Activated CD4-positive, alpha-beta T cell treated with anti-CD3 and anti-CD28 coated beads, Interleukin-2, amount 10 ng/mL, durations not matched to agents 24 days and 14 days (primary cell): ENCODE measurements at regions not wholly inside any gene's neighbourhood (a gene's known extent, or its start where the extent isn't known, plus 50 kb on each side); places are given as distances from the start of the nearest gene placed in this dataset.
"Not testable (repeated sequence)": the region's sequence is repeated elsewhere in the genome, so short reads cannot be mapped to it uniquely, and the experiment has no call there.

ENCODE experiments used
- DNase-seq: peaks from one replicate; pipeline ENCODE4 v3.0.0; 2022
- H3K27ac Mint-ChIP-seq: one replicate; pipeline ENCODE4 v1.8.0; 2022; ENCODE audit warnings: mild to moderate bottlenecking, mixed read lengths
- H3K27me3 Mint-ChIP-seq: one replicate; pipeline ENCODE4 v1.8.0; 2022; ENCODE audit warnings: mixed read lengths
- H3K36me3 Mint-ChIP-seq: one replicate; pipeline ENCODE4 v1.8.0; 2022; ENCODE audit warnings: low read depth, mild to moderate bottlenecking, mixed read lengths
- H3K4me1 Mint-ChIP-seq: one replicate; pipeline ENCODE4 v1.8.0; 2021; ENCODE audit warnings: mixed read lengths
- H3K4me3 Mint-ChIP-seq: one replicate; pipeline ENCODE4 v1.8.0; 2022; ENCODE audit warnings: mild to moderate bottlenecking, moderate library complexity, mixed read lengths
- H3K9me3 Mint-ChIP-seq: one replicate; pipeline ENCODE4 v1.8.0; 2021; ENCODE audit warnings: mixed read lengths
- intact Hi-C: fragments of 100-400 bp; cut with micrococcal nuclease; formaldehyde crosslinking; loops from one replicate; pipeline ENCODE4 v1.15.1; 2023

DNA sequence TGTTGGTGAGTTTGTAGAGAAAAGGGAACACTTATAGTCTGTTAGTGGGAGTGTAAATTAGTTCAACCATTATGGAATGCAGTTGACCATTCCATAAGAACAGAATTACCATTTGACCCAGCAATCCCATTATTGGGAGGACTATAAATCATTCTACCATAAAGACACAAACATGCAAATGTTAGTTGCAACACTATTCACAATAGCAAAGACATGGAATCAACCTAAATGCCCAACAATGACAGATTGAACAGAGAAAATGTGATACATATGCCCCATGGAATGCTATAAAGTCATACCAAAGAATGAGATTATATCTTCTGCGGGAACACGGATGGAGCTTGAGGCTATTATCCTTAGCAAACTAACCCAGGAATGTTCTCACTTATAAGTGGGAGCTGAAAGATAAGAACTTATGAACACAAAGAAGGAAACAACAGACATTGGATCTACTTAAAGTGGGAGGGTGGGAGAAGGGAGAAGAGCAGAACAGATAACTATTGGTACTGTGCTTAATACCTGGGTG is 1819.2 kb upstream of the ADGRL3 start:
- Mint-ChIP-seq H3K27ac (no peak overlapping the region), H3K27me3 (no peaks in the 10 kb centered on the region), H3K9me3 (no peaks in the 10 kb centered on the region), H3K4me3 (no peak overlapping the region), H3K36me3 (no peaks in the 10 kb centered on the region), H3K4me1 (no peaks in the 10 kb centered on the region)
- no peak for DNase-seq
- intact Hi-C loops, result no loop called here

DNA sequence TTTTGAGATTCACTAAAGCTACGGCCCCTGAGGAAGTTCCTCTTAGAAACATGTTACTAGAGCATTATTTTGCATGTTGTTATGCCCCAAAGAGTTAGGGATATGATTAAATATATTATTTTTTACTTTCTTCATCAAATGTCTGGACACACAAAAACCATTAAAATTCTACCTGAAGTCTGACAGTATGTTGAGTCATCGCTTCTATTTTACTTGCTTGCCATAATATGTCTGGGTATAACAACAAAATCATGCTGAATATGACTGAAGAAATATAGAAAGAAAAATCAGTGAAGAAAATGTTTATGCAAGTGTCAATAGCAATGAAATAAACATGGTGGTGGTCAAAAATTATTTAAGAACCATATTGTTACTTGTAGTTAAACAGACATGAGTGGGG is 1818.5 kb upstream of the ADGRL3 start:
- H3K4me3 Mint-ChIP-seq, result no peak overlapping the region
- H3K36me3 Mint-ChIP-seq, result no peaks in the 10 kb centered on the region
- no peaks in the 10 kb centered on the region for H3K9me3 Mint-ChIP-seq
- H3K4me1 Mint-ChIP-seq, result no peaks in the 10 kb centered on the region
- H3K27me3 Mint-ChIP-seq, result no peaks in the 10 kb centered on the region
- H3K27ac Mint-ChIP-seq, result no peak overlapping the region
- DNase-seq, result no peak
- intact Hi-C loops, result no loop called here

GRCh38 chr4:59387759-59388758 is 1812.1 kb upstream of the ADGRL3 start:
- Mint-ChIP-seq H3K27ac (no peak overlapping the region), H3K27me3 (no peaks in the 10 kb centered on the region), H3K4me1 (no peaks in the 10 kb centered on the region), H3K9me3 (peaks cover 8% of the 10 kb centered on the region), H3K4me3 (no peak overlapping the region), H3K36me3 (no peaks in the 10 kb centered on the region)
- DNase-seq, result no peak
- intact Hi-C loops, result no loop called here

DNA sequence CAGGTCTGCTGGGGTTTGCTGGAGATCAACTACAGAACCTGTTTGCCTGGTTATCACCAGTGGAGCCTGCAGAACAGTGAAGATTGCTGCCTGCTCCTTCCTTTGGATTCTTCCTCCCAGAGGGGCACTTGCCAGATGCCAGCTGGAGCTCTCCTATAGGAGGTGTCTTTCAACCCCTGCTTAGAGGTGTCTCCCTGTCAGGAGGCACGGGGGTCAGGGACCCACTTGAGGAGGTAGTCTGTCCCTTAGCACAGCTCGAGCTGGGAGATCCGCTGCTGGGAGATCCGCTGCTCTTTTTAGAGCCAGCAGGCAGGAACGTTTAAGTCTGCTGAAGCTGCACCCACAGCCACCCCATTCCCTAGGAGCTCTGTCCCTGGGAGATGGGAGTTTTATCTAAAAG is 1806.3 kb upstream of the ADGRL3 start:
- H3K27ac Mint-ChIP-seq, result no peak overlapping the region
- no peak overlapping the region for H3K4me3 Mint-ChIP-seq
- DNase-seq, result no peak
- H3K27me3 Mint-ChIP-seq, result no peaks in the 10 kb centered on the region
- intact Hi-C loops, result no loop called here
- no peaks in the 10 kb centered on the region for H3K36me3 Mint-ChIP-seq
- peaks cover 12% of the 10 kb centered on the region for H3K9me3 Mint-ChIP-seq
- no peaks in the 10 kb centered on the region for H3K4me1 Mint-ChIP-seq

- Mint-ChIP-seq H3K9me3 (peaks cover 4% of the 10 kb centered on the region), H3K36me3 (no peaks in the 10 kb centered on the region)
Measured at GRCh38 chr4:59400334-59400733, 1799.8 kb upstream of the ADGRL3 start.

DNA sequence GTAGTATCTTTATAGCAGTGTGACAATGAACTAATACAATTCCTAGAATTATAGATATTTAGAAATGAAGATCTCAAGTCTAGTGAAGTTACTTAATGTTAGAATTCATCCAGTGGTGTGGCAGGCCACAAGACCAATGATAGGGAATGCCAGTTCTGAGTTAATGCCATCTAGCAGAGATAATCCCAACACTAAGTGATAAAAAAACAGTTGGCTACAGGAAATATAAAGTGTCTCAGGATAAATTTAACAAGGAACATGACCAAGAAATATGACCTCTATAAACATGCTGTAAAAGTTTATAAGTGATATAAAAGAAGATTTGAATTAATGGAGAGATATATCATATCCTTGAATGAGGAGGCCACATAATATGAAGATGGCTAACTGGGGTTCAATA is 1790.5 kb upstream of the ADGRL3 start:
- H3K27ac Mint-ChIP-seq, result no peak overlapping the region
- H3K27me3 Mint-ChIP-seq, result no peaks in the 10 kb centered on the region
- H3K36me3 Mint-ChIP-seq, result no peaks in the 10 kb centered on the region
- intact Hi-C loops, result no loop called here
- H3K4me1 Mint-ChIP-seq, result no peaks in the 10 kb centered on the region
- no peak for DNase-seq
- H3K9me3 Mint-ChIP-seq, result peaks cover under 1% of the 10 kb centered on the region
- no peak overlapping the region for H3K4me3 Mint-ChIP-seq

More at GRCh38 chr4:59400334-59400733, 1799.8 kb upstream of the ADGRL3 start:
- Mint-ChIP-seq H3K4me1 (no peaks in the 10 kb centered on the region), H3K27ac (no peak overlapping the region), H3K4me3 (no peak overlapping the region), H3K27me3 (no peaks in the 10 kb centered on the region)
- no peak for DNase-seq
- intact Hi-C loops, result no loop called here

DNA sequence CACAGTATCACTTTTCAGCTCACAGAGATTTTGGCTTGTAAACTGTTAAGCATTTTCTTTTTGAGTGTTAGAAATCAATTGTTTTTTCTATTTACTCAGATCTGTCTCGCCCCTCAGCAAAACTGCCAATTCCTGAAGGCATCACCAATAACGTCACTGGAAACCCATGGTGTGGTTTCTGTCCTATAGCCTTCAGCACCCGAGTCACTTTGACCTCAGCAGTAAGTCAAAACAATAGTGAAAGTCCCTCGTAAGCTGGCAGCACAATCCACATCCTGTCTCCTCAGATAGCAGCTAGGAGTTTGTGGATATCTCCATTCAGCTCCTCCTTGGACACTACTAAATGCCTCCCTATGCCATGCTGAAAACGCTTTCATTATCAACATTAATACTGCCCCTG is 1787.4 kb upstream of the ADGRL3 start:
- intact Hi-C loops, result no loop called here
- no peak overlapping the region for H3K27ac Mint-ChIP-seq
- peaks cover 3% of the 10 kb centered on the region for H3K9me3 Mint-ChIP-seq
- H3K4me3 Mint-ChIP-seq, result no peak overlapping the region
- H3K4me1 Mint-ChIP-seq, result no peaks in the 10 kb centered on the region
- H3K36me3 Mint-ChIP-seq, result no peaks in the 10 kb centered on the region
- no peaks in the 10 kb centered on the region for H3K27me3 Mint-ChIP-seq
- no peak for DNase-seq

GRCh38 chr4:59455751-59456150 is 1744.4 kb upstream of the ADGRL3 start:
- Mint-ChIP-seq H3K27me3 (no peaks in the 10 kb centered on the region), H3K27ac (no peak overlapping the region), H3K9me3 (no peaks in the 10 kb centered on the region), H3K4me3 (no peak overlapping the region), H3K4me1 (no peaks in the 10 kb centered on the region), H3K36me3 (no peaks in the 10 kb centered on the region)
- no peak for DNase-seq
- intact Hi-C loops, result no loop called here

DNA sequence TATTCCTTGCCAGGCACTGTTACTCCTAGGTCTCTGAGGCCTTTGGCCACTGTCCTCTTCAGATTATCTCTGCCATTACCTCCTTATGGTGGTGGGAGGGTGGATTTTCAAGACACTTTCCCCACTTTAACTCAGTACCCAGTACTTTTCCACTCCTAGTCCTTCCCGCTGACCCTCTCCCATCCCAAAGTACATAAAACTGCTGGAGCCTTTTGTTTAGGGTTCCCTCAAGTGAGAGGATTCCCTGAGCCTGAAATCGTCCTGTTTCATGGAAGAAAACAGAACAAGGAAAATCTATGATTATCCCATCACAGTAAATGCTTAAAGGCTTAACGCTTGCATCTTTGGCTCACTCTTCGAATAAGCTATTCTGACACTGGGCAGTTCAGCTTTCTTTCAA is 1742.5 kb upstream of the ADGRL3 start:
- no peak overlapping the region for H3K4me3 Mint-ChIP-seq
- no peaks in the 10 kb centered on the region for H3K4me1 Mint-ChIP-seq
- no peaks in the 10 kb centered on the region for H3K9me3 Mint-ChIP-seq
- no peaks in the 10 kb centered on the region for H3K36me3 Mint-ChIP-seq
- H3K27me3 Mint-ChIP-seq, result no peaks in the 10 kb centered on the region
- H3K27ac Mint-ChIP-seq, result no peak overlapping the region
- no peak for DNase-seq
- intact Hi-C loops, result no loop called here

DNA sequence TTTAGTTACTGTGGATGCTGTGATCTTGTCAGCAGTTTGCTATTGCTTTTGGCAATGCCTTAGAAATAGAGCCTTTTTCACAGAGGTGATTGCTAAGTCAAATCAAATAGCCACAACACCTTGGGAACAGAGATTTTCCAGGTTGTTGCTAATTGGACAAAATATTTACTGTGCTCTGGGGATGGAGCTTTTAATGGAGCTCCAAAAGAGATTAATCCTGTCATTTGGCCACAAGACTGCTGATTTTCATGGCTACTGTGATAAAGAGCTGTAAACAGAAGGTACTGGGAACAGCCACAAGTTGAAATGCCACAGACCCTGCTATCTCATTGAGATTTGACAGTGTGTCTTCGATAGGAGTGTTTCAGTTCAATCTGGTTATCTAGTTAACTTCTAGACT is 1715.2 kb upstream of the ADGRL3 start:
- Mint-ChIP-seq H3K4me1 (no peaks in the 10 kb centered on the region), H3K27me3 (no peaks in the 10 kb centered on the region), H3K9me3 (peaks cover 5% of the 10 kb centered on the region), H3K4me3 (no peak overlapping the region), H3K27ac (no peak overlapping the region), H3K36me3 (no peaks in the 10 kb centered on the region)
- intact Hi-C loops, result no loop called here
- no peak for DNase-seq

DNA sequence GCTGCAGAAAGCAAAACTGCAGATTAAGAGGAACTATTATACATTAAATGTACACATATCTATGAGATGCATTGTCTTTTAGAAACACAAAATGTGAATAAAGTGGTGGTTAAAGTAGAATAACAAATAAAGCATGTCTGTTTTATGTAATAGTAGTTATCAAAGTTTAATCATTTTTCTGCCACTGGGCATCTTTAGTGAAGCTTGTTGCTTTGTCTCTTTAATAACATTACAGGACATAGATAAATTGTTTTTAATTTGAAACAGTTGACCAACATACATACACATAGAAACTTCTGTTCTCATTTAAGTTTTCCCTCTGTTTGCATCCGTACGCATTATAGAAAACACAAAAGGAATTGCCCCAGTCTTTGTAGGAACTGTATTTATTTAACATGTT is 1700.0 kb upstream of the ADGRL3 start:
- Mint-ChIP-seq H3K27ac (no peak overlapping the region), H3K4me3 (no peak overlapping the region), H3K4me1 (no peaks in the 10 kb centered on the region), H3K9me3 (peaks cover 7% of the 10 kb centered on the region), H3K36me3 (no peaks in the 10 kb centered on the region), H3K27me3 (no peaks in the 10 kb centered on the region)
- intact Hi-C loops, result no loop called here
- DNase-seq, result no peak

GRCh38 chr4:59503731-59504130 is 1696.4 kb upstream of the ADGRL3 start:
- intact Hi-C loops, result no loop called here
- no peaks in the 10 kb centered on the region for H3K27me3 Mint-ChIP-seq
- no peaks in the 10 kb centered on the region for H3K36me3 Mint-ChIP-seq
- peaks cover 3% of the 10 kb centered on the region for H3K9me3 Mint-ChIP-seq
- H3K4me1 Mint-ChIP-seq, result no peaks in the 10 kb centered on the region
- no peak for DNase-seq
- H3K27ac Mint-ChIP-seq, result no peak overlapping the region
- H3K4me3 Mint-ChIP-seq, result no peak overlapping the region

DNA sequence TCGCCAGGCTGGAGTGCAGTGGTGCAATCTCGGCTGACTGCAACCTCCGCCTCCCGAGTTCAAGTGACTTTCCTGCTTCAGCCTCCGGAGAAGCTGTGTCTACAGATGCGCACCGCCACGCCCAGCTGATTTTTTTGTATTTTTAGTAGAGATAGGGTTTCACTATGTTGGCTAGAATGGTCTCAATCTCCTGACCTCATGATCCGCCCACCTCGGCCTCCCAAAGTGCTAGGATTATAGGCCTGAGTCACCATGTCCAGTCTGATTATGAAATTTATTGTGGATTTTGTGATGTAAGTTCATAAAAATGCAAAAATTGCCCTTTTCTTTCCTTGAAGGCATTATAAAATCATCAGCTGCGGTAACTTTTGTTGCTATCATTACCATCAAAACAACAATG is 1688.3 kb upstream of the ADGRL3 start:
- H3K4me1 Mint-ChIP-seq, H3K27me3 Mint-ChIP-seq, H3K27ac Mint-ChIP-seq, intact Hi-C loops, H3K9me3 Mint-ChIP-seq, H3K36me3 Mint-ChIP-seq, H3K4me3 Mint-ChIP-seq, DNase-seq: not testable (repeated sequence)

GRCh38 chr4:59517007-59517406 is 1683.1 kb upstream of the ADGRL3 start:
- intact Hi-C loops, result no loop called here
- Mint-ChIP-seq H3K4me3 (no peak overlapping the region), H3K4me1 (no peaks in the 10 kb centered on the region), H3K27me3 (no peaks in the 10 kb centered on the region), H3K9me3 (no peaks in the 10 kb centered on the region), H3K36me3 (no peaks in the 10 kb centered on the region), H3K27ac (no peak overlapping the region)
- no peak for DNase-seq
